ENCODE measurements at regions not wholly inside any gene's neighbourhood (a gene's known extent, or its start where the extent isn't known, plus 50 kb on each side); places are given as distances from the start of the nearest gene placed in this dataset.

- no peak for DNase-seq
Observed at GRCh38 chr6:98777762-98778161, 56.6 kb upstream of the POU3F2 start.

DNA sequence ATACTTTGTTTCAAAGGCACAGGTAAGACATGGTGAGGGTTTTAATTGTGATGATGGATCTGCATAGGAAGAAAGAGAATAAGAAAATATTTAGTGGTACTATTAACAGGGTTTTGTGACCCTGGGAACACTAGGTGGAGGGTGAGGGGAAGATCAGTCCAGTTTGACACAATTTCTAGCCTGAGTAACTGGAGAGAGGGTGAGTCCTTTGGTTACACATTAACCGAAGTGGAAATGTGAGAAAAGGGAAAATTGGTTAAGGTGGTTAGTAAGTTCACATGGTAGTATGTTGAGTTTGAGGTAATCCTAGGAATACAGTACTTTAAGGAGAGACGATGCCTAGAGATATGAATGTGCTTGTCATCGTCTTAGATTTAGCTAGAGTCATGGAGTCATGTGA is 54.8 kb upstream of the POU3F2 start:
- DNase-seq: no peak

DNA sequence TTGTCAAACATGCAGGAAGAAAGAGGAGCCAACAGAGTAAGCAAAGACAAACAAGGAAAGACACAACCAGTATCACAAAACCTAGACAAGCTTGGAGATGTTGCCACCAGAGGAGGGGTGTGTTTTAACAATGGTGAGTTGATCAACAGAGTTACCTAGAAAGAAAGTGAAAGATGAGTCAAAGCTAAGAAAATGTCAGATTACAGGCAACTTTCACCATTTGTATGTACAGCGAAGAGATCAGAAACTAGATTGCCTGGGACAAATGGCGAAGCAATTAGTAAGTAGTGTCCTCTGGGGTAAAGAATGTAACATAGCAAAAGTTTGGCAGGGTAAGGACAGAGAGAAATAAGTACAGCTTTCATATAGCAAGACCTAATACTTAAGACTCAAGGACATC is 51.6 kb upstream of the POU3F2 start:
- no peak for DNase-seq

DNA sequence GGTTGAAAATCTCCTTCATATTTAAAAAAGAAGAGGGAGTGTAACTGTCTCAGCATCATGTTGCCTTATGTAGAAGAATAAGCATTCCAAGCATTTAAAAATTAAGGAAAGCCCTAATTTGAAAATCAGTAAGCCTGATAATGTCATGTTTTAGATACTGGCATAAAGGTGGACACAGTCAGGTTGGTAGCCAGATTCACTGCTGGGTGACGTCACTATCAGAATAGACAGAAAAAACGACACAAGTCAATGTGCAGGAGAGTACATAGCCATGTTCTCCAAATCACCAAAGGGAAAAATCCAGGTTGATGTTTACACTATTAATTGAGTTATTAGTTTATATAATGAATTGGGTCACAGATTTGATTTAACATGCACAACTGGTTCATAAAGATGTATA is 50.8 kb upstream of the POU3F2 start:
- no peak for DNase-seq
